MM.1S (cell line): ENCODE measurements at regions not wholly inside any gene's neighbourhood (a gene's known extent, or its start where the extent isn't known, plus 50 kb on each side); places are given as distances from the start of the nearest gene placed in this dataset.

Experiments used
- EZH2 ChIP-seq: fragments of 300-600 bp; sonication (generic); optimal IDR thresholded peaks from 2 replicates; pipeline ENCODE3; 2017; ENCODE audit warnings: low read depth, mild to moderate bottlenecking, antibody characterized with exemption, low read length, mixed read lengths
- EZH2phosphoT487 ChIP-seq: fragments of 300-600 bp; sonication (generic); IDR thresholded peaks from 2 replicates; pipeline ENCODE4 v1.6.1; 2018; ENCODE audit warnings: antibody characterized with exemption, low read length
- TF ChIP-seq, protein P1 (sequence below): fragments of 300-600 bp; sonication (generic); IDR thresholded peaks from 2 replicates; pipeline ENCODE4 v1.5.1; 2016; ENCODE audit warnings: antibody characterized with exemption, low read length, mixed read lengths

DNA sequence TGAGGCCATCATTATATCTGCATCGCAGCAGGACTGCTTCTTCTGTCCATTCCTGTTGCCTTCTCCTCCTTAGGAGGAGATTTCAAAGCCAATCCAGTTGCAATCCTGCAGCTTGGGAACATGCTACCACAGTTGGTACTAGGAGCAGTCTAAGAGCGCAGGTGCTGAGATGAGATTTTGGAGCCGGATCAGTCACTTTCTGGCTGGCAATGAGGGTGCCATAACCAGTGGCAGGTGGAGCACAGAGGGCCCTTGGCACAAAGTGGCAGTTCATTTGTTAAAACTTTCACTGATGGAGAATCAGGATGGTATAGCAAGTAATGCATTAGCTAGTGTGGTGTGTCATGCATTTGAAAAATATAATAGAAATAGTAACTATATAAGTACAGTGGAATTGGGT lies 173.7 kb upstream of the ATP5MC3 start:
- TF ChIP-seq, protein P1, sequence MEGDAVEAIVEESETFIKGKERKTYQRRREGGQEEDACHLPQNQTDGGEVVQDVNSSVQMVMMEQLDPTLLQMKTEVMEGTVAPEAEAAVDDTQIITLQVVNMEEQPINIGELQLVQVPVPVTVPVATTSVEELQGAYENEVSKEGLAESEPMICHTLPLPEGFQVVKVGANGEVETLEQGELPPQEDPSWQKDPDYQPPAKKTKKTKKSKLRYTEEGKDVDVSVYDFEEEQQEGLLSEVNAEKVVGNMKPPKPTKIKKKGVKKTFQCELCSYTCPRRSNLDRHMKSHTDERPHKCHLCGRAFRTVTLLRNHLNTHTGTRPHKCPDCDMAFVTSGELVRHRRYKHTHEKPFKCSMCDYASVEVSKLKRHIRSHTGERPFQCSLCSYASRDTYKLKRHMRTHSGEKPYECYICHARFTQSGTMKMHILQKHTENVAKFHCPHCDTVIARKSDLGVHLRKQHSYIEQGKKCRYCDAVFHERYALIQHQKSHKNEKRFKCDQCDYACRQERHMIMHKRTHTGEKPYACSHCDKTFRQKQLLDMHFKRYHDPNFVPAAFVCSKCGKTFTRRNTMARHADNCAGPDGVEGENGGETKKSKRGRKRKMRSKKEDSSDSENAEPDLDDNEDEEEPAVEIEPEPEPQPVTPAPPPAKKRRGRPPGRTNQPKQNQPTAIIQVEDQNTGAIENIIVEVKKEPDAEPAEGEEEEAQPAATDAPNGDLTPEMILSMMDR: no peak
- TF ChIP-seq EZH2 (no peak), EZH2phosphoT487 (no peak)
